ENCODE measurements at regions not wholly inside any gene's neighbourhood (a gene's known extent, or its start where the extent isn't known, plus 50 kb on each side); places are given as distances from the start of the nearest gene placed in this dataset.

DNA sequence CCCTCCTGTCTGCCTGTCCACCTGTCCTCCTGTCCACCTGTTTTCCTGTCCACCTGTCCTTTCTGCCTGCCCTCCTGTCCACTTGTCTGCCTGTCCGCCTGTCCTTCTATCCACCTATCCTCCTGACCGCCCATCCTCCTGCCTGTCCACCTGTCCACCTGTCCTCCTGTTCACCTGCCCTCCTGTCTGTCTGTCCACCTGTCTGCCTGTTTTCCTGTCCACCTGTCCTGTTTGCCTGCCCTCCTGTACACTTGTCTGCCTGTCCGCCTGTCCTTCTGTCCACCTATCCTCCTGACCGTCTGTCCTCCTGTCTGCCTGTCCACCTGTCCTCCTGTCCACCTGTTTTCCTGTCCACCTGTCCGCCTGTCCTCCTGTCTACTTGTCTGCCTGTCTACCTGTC is 682.8 kb downstream of the TBC1D22A start (continued):
- no peak for TF ChIP-seq NANOG (IDR thresholded peaks at IDR 0.05; ENCODE audit: borderline replicate concordance)
- TF ChIP-seq, protein P1, sequence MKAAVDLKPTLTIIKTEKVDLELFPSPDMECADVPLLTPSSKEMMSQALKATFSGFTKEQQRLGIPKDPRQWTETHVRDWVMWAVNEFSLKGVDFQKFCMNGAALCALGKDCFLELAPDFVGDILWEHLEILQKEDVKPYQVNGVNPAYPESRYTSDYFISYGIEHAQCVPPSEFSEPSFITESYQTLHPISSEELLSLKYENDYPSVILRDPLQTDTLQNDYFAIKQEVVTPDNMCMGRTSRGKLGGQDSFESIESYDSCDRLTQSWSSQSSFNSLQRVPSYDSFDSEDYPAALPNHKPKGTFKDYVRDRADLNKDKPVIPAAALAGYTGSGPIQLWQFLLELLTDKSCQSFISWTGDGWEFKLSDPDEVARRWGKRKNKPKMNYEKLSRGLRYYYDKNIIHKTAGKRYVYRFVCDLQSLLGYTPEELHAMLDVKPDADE (IDR thresholded peaks at IDR 0.05) = no peak
- no peak for TF ChIP-seq EZH2phosphoT487 (IDR thresholded peaks at IDR 0.05; ENCODE audit: unreplicated experiment)
- no peak for TF ChIP-seq ZNF331 (CRISPR knock-in tag; IDR thresholded peaks at IDR 0.05; ENCODE audit: low read depth)
- no peak for TF ChIP-seq CREB1 (CRISPR knock-in tag; IDR thresholded peaks at IDR 0.05; ENCODE audit: low read depth)

DNA sequence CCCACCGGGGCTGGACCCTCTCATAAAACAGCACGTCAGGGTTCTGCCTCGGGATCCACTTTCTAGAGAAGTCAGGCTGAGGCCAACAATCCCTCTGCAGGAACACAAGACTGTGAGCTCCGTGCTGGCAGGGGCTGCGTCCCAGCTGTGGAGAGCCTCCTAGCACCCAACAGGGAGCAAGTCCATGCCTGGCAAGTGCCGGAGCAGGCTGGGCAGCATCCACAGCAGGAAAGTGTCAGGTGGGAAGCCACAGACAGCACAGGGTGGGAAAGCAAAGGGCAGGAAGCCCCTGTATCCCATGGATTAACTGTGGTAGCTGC is 682.3 kb downstream of the TBC1D22A start:
- no peak for DNase-seq (ENCODE audit: low spot score)
- no peaks in the 10 kb centered on the region for H3K9me2 ChIP-seq (ENCODE audit: insufficient read depth)
- H3K27me3 Mint-ChIP-seq (ENCODE audit: insufficient read depth, low read depth, poor library complexity) = peaks cover 13% of the 10 kb centered on the region
- no peak overlapping the region for H3K27ac Mint-ChIP-seq
- no peaks in the 10 kb centered on the region for H3K4me1 ChIP-seq (ENCODE audit: insufficient read depth)
- H3K9me3 Mint-ChIP-seq = peaks cover 99% of the 10 kb centered on the region
- peaks cover 49% of the 10 kb centered on the region for H3K36me3 Mint-ChIP-seq (ENCODE audit: low read depth)
- H3K4me2 ChIP-seq = no peak overlapping the region
- H3K4me3 ChIP-seq = no peak overlapping the region
- H3K4me3 Mint-ChIP-seq = no peak overlapping the region
- H2AFZ ChIP-seq = no peak overlapping the region
- H4K20me1 ChIP-seq (replicated peaks; ENCODE audit: insufficient read depth) = no peaks in the 10 kb centered on the region
- H3K27me3 ChIP-seq (ENCODE audit: insufficient read depth) = no peaks in the 10 kb centered on the region
- no peaks in the 10 kb centered on the region for H3K79me2 ChIP-seq (replicated peaks; ENCODE audit: insufficient read depth)
- ATAC-seq = no peak
- no peaks in the 10 kb centered on the region for H3F3A ChIP-seq (replicated peaks; ENCODE audit: low read depth)
- no peak overlapping the region for H3K27ac ChIP-seq (ENCODE audit: low read depth)
- H3K36me3 ChIP-seq (ENCODE audit: insufficient read depth) = no peaks in the 10 kb centered on the region
- H3K4me1 Mint-ChIP-seq = no peaks in the 10 kb centered on the region
- no peak for TF ChIP-seq POLR2AphosphoS5 (IDR thresholded peaks at IDR 0.05; ENCODE audit: low read depth)
- no peak for TF ChIP-seq EZH2phosphoT487 (IDR thresholded peaks at IDR 0.05; ENCODE audit: unreplicated experiment)
- TF ChIP-seq, protein P2, sequence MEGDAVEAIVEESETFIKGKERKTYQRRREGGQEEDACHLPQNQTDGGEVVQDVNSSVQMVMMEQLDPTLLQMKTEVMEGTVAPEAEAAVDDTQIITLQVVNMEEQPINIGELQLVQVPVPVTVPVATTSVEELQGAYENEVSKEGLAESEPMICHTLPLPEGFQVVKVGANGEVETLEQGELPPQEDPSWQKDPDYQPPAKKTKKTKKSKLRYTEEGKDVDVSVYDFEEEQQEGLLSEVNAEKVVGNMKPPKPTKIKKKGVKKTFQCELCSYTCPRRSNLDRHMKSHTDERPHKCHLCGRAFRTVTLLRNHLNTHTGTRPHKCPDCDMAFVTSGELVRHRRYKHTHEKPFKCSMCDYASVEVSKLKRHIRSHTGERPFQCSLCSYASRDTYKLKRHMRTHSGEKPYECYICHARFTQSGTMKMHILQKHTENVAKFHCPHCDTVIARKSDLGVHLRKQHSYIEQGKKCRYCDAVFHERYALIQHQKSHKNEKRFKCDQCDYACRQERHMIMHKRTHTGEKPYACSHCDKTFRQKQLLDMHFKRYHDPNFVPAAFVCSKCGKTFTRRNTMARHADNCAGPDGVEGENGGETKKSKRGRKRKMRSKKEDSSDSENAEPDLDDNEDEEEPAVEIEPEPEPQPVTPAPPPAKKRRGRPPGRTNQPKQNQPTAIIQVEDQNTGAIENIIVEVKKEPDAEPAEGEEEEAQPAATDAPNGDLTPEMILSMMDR (conservative IDR thresholded peaks at IDR 0.05; ENCODE audit: low read depth in 2 of 2) = no peak
- TF ChIP-seq CREB1 (CRISPR knock-in tag; IDR thresholded peaks at IDR 0.05; ENCODE audit: low read depth) = no peak
- TF ChIP-seq, protein P1 (IDR thresholded peaks at IDR 0.05) = no peak
- TF ChIP-seq, protein P3, sequence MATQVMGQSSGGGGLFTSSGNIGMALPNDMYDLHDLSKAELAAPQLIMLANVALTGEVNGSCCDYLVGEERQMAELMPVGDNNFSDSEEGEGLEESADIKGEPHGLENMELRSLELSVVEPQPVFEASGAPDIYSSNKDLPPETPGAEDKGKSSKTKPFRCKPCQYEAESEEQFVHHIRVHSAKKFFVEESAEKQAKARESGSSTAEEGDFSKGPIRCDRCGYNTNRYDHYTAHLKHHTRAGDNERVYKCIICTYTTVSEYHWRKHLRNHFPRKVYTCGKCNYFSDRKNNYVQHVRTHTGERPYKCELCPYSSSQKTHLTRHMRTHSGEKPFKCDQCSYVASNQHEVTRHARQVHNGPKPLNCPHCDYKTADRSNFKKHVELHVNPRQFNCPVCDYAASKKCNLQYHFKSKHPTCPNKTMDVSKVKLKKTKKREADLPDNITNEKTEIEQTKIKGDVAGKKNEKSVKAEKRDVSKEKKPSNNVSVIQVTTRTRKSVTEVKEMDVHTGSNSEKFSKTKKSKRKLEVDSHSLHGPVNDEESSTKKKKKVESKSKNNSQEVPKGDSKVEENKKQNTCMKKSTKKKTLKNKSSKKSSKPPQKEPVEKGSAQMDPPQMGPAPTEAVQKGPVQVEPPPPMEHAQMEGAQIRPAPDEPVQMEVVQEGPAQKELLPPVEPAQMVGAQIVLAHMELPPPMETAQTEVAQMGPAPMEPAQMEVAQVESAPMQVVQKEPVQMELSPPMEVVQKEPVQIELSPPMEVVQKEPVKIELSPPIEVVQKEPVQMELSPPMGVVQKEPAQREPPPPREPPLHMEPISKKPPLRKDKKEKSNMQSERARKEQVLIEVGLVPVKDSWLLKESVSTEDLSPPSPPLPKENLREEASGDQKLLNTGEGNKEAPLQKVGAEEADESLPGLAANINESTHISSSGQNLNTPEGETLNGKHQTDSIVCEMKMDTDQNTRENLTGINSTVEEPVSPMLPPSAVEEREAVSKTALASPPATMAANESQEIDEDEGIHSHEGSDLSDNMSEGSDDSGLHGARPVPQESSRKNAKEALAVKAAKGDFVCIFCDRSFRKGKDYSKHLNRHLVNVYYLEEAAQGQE (IDR thresholded peaks at IDR 0.05; ENCODE audit: unreplicated experiment) = no peak
- TF ChIP-seq ZNF331 (CRISPR knock-in tag; IDR thresholded peaks at IDR 0.05; ENCODE audit: low read depth) = no peak
- TF ChIP-seq EZH2 (IDR thresholded peaks at IDR 0.05; ENCODE audit: low read depth, unreplicated experiment) = no peak
- TF ChIP-seq NANOG (IDR thresholded peaks at IDR 0.05; ENCODE audit: borderline replicate concordance) = no peak
- TF ChIP-seq STAT1 (IDR thresholded peaks at IDR 0.05; ENCODE audit: unreplicated experiment) = no peak
- no peak for TF ChIP-seq JUNB (IDR thresholded peaks at IDR 0.05; ENCODE audit: unreplicated experiment)
- TF ChIP-seq ZNF114 (CRISPR knock-in tag; IDR thresholded peaks at IDR 0.05) = no peak

Measured in GM23338 (cell line).